Aorta (tissue), 5 donors: ENCODE measurements at regions not wholly inside any gene's neighbourhood (a gene's known extent, or its start where the extent isn't known, plus 50 kb on each side); places are given as distances from the start of the nearest gene placed in this dataset.

ENCODE experiments used
- ATAC-seq: fragments of 200-7000 bp; cut with Tn5 transposase; one replicate; pipeline ENCODE4 v1.9.1; 2022; ENCODE audit warnings: moderate library complexity; ENCODE audit not compliant: low FRiP score
- DNase-seq, 2 donors: peaks; one replicate each; pipeline ENCODE4 v3.0.0-alpha.2; 2020
- H3K27ac ChIP-seq, 2 donors: one replicate each; pipeline ENCODE4 v1.5.1; 2013; ENCODE audit warnings: low read length in 2 of 2, mild to moderate bottlenecking in 2 of 2, moderate library complexity in 2 of 2, control low read depth in 1 of 2, inconsistent platforms in 1 of 2, low read depth in 1 of 2
- H3K27me3 ChIP-seq, 2 donors: one replicate each; pipeline ENCODE4 v1.6.1; 2013; ENCODE audit warnings: control low read depth in 1 of 2, low read length in 1 of 2, mild to moderate bottlenecking in 1 of 2, moderate library complexity in 1 of 2; ENCODE audit not compliant: insufficient read depth in 2 of 2, control insufficient read depth in 1 of 2
- H3K36me3 ChIP-seq, 2 donors: one replicate each; pipeline ENCODE4 v1.6.1; 2013; ENCODE audit warnings: control low read depth in 1 of 2, low read length in 1 of 2, mild to moderate bottlenecking in 1 of 2; ENCODE audit not compliant: insufficient read depth in 2 of 2, control insufficient read depth in 1 of 2
- H3K4me1 ChIP-seq, 2 donors: one replicate each; pipeline ENCODE4 v1.6.1; 2013; ENCODE audit warnings: low read length in 2 of 2, control low read depth in 1 of 2, mild to moderate bottlenecking in 1 of 2, moderate library complexity in 1 of 2; ENCODE audit not compliant: insufficient read depth in 2 of 2, control insufficient read depth in 1 of 2
- H3K4me3 ChIP-seq, 2 donors: one replicate each; pipeline ENCODE4 v1.5.1; 2013; ENCODE audit warnings: low read length in 2 of 2, control low read depth in 1 of 2, mild to moderate bottlenecking in 1 of 2
- H3K9me3 ChIP-seq: one replicate; pipeline ENCODE4 v1.6.1; 2013; ENCODE audit warnings: mild to moderate bottlenecking, low read length; ENCODE audit not compliant: control insufficient read depth
- WGBS, 2 donors: extraction: QIAGEN DNeasy Blood & Tissue Kit; methylation state at CpG; one replicate each; pipeline ENCODE4 v1.1.7; 2013; 5-methylcytosine and 5-hydroxymethylcytosine counted together
- intact Hi-C, 2 donors: fragments of 100-400 bp; cut with DNase I; formaldehyde crosslinking; loops; one replicate each; pipeline versions ENCODE4 v1.14.2 to v1.15.0; 2022
- donor health status: healthy with polysubstance abuse.
- donor health status: Bipolar disorder and iron deficiency.
- donor health status: DM: no; HTN: no; CAD: no.
- donor health status: DM: no; HTN: no; CAD: no.
- donor health status: DM: yes; HTN: yes; CAD: no.

DNA sequence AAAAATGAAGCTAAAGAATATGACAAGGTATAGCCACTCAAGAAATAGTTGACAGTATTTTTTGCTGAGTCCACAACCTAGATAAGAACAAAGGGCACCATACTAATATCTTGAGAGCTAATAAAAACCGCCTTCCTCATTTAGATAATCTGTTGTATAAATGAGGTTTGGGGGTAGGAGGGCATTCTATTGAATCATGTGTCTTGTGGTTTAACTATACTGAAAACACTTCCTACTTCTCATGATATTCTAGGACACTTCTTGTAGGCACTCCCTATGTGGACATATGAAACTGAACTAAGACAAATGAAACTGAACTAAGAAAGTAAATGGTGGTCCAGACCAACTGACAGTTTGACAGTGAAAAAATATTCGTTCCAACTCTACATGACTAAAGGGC lies 1268.5 kb upstream of the C9orf72 start:
- Histone ChIP-seq H3K4me1 (no peaks in the 10 kb centered on the region), H3K27ac (no peak overlapping the region), H3K36me3 (no peaks in the 10 kb centered on the region), H3K27me3 (no peaks in the 10 kb centered on the region), H3K9me3 (peaks cover 3% of the 10 kb centered on the region), H3K4me3 (no peak overlapping the region)
- DNase-seq (no peak), ATAC-seq (no peak)
- WGBS, 2 donors: 76 to 78% methylated on average over 2 of the region's 2 CpGs
- intact Hi-C loops: no loop called here

GRCh38 chr9:28847331-28847730 lies 1274.0 kb upstream of the C9orf72 start:
- DNase-seq (no peak), ATAC-seq (no peak)
- Histone ChIP-seq H3K4me3 (no peak overlapping the region), H3K4me1 (no peaks in the 10 kb centered on the region), H3K27me3 (no peaks in the 10 kb centered on the region), H3K9me3 (no peaks in the 10 kb centered on the region), H3K36me3 (no peaks in the 10 kb centered on the region), H3K27ac (no peak overlapping the region)
- 84 to 91% methylated on average over 1 of the region's 1 CpG for WGBS, 2 donors
- intact Hi-C loops: no loop called here

DNA sequence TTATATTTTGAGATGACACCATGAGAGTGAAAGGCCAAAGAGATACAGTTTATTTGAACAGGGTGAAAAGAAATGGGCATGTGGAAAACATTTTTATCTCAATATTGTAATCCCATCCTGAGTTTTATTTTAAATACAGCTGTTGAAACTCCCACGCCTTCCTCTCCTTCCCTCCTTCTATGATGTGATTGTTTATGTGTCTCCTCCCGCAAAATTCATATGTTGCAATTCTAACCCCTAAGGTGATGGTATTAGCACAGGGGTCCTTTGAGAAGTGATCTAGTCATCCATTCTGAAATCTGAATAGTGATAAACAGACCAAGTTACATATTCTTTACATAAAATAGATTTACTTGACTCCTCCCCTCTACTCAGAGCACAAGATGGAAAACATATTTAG lies 1275.4 kb upstream of the C9orf72 start:
- Histone ChIP-seq H3K36me3 (no peaks in the 10 kb centered on the region), H3K9me3 (no peaks in the 10 kb centered on the region), H3K27ac (no peak overlapping the region), H3K27me3 (no peaks in the 10 kb centered on the region), H3K4me3 (no peak overlapping the region), H3K4me1 (no peaks in the 10 kb centered on the region)
- WGBS, 2 donors: 86 to 90% methylated on average over 2 of the region's 2 CpGs
- no peak for DNase-seq
- no peak for ATAC-seq
- intact Hi-C loops: no loop called here

GRCh38 chr9:28853477-28853876 lies 1280.2 kb upstream of the C9orf72 start:
- WGBS, 2 donors: 39 to 40% methylated on average over 4 of the region's 4 CpGs
- DNase-seq: no peak

DNA sequence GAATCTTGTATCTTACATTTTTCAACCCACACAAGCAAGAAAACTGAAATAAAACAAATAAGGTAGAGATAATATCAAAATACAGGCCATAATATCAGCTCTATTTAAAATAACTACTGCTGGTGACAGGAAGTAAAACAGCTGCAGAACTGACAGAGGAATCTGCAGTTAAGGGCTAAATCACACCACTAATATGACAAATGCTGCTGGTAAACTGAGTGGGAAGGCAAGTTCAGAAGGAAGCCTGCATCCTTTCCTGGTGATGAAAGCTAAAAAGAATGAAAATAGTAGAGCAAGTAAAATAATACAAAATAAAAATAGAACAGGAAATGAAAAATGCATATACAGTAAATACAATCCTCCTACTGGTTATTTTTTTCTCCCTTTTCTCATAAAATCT lies 1293.7 kb upstream of the C9orf72 start:
- intact Hi-C loops: no loop called here

More at GRCh38 chr9:28853477-28853876, 1280.2 kb upstream of the C9orf72 start:
- no peak for ATAC-seq
- Histone ChIP-seq H3K9me3 (peaks cover 2% of the 10 kb centered on the region), H3K36me3 (no peaks in the 10 kb centered on the region), H3K27ac (no peak overlapping the region), H3K4me1 (no peaks in the 10 kb centered on the region), H3K4me3 (no peak overlapping the region), H3K27me3 (no peaks in the 10 kb centered on the region)
- intact Hi-C loops: no loop called here

GRCh38 chr9:28868228-28868990 lies 1295.1 kb upstream of the C9orf72 start:
- Histone ChIP-seq H3K4me3 (no peak overlapping the region), H3K27ac (no peak overlapping the region), H3K27me3 (no peaks in the 10 kb centered on the region), H3K9me3 (no peaks in the 10 kb centered on the region), H3K4me1 (no peaks in the 10 kb centered on the region), H3K36me3 (no peaks in the 10 kb centered on the region)
- intact Hi-C loops: no loop called here
- DNase-seq: no peak
- WGBS, 2 donors: 77 to 86% methylated on average over 2 of the region's 2 CpGs
- ATAC-seq: no peak

More for the DNA sequence above, 1293.7 kb upstream of the C9orf72 start:
- H3K27me3 ChIP-seq: no peaks in the 10 kb centered on the region
- no peak overlapping the region for H3K4me3 ChIP-seq
- DNase-seq (no peak), ATAC-seq (no peak)
- H3K9me3 ChIP-seq: no peaks in the 10 kb centered on the region
- no peak overlapping the region for H3K27ac ChIP-seq
- H3K4me1 ChIP-seq: no peaks in the 10 kb centered on the region
- H3K36me3 ChIP-seq: no peaks in the 10 kb centered on the region

DNA sequence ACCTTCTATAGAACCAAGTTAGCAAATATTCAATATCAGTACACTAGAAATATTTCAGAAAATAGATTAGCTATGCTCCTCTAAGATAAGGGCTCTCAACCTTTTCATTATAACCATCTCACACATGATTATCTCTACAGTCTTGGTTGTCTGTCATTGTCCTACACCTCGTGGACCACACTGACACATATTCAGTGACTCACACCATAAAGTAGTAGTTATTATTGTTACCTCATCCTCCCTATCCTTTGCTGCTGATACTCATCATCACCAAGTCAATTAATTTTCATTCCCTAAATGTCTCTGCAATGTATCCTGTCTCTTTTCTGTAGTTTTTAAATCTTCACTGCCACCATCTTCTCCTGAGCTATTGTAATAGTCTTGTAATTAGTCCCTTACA lies 1309.2 kb upstream of the C9orf72 start:
- intact Hi-C loops: no loop called here
- DNase-seq (no peak), ATAC-seq (no peak)
- Histone ChIP-seq H3K9me3 (no peaks in the 10 kb centered on the region), H3K4me1 (no peaks in the 10 kb centered on the region), H3K27me3 (no peaks in the 10 kb centered on the region), H3K27ac (no peak overlapping the region), H3K36me3 (no peaks in the 10 kb centered on the region), H3K4me3 (no peak overlapping the region)
- WGBS, 2 donors: 0 to 22% methylated on average over 1 of the region's 1 CpG

- no peak for DNase-seq
- intact Hi-C loops: no loop called here
- no peaks in the 10 kb centered on the region for H3K36me3 ChIP-seq
- no peak for ATAC-seq
- H3K27ac ChIP-seq: no peak overlapping the region
- H3K9me3 ChIP-seq: no peaks in the 10 kb centered on the region
- H3K4me3 ChIP-seq: no peak overlapping the region
- H3K4me1 ChIP-seq: no peaks in the 10 kb centered on the region
- H3K27me3 ChIP-seq: no peaks in the 10 kb centered on the region
- WGBS, 2 donors: 34 to 47% methylated on average over 5 of the region's 5 CpGs
These were observed 1310.0 kb upstream of the C9orf72 start for GRCh38 chr9:28883234-28883633.

DNA sequence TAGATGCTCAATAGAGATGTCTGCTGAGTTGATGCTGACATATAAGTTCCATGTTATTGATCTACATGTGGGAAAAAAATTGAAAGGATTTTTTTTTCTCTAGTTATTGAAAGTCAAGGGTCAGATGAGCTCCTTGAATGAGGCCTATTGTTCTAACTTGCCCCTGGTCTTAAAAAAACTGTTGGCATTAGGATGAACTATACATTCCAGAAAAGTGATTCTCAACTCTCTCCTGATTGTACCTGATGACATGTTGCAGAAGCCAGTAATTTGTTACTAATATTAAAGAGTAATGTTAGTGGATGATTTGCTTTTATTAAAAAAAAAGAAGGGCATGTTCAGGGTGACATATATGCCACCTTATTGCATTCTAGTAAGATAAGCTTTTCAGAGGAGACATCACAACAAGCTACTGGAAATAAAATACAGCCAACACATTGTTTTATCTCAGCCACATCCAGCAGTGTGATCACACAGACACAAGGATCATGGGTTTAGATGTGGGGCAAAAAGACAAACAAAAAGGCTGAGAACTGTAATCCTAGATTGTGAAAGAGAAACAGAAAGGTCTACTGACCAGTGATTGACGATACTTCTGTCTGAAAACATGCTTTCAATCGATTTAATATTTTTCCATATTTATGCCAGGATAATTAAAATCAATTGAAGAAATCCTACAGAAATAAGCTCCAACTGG lies 1314.1 kb upstream of the C9orf72 start:
- intact Hi-C loops: no loop called here

More for the DNA sequence above, 1314.1 kb upstream of the C9orf72 start:
- 82 to 88% methylated on average over 2 of the region's 2 CpGs for WGBS, 2 donors
- Histone ChIP-seq H3K36me3 (no peaks in the 10 kb centered on the region), H3K27me3 (no peaks in the 10 kb centered on the region), H3K4me3 (no peak overlapping the region), H3K4me1 (no peaks in the 10 kb centered on the region), H3K9me3 (no peaks in the 10 kb centered on the region), H3K27ac (no peak overlapping the region)
- DNase-seq (no peak), ATAC-seq (no peak)
